ENCODE measurements at regions not wholly inside any gene's neighbourhood (a gene's known extent, or its start where the extent isn't known, plus 50 kb on each side); places are given as distances from the start of the nearest gene placed in this dataset.

- Histone ChIP-seq H2AFZ (ENCODE audit: control insufficient read depth, low read depth, low read length) (no peak overlapping the region), H3K9me3 (replicated peaks; ENCODE audit: control insufficient read depth, insufficient read depth, low read length) (no peaks in the 10 kb centered on the region; the same call in 2 of the 3 replicates), H3K27me3 (replicated peaks in 1 of 2; ENCODE audit: control insufficient read depth in 2 of 2, insufficient read depth in 2 of 2, low read length in 1 of 2) (peaks cover 0 to 2% of the 10 kb centered on the region in 2 experiments; a peak in 3 of 4 replicates), H3K27ac (ENCODE audit: control insufficient read depth, insufficient read depth) (no peak overlapping the region), H3K4me1 (ENCODE audit: control insufficient read depth, insufficient read depth, low read length) (no peaks in the 10 kb centered on the region), H3K79me2 (ENCODE audit: control insufficient read depth, insufficient read depth, low read length) (no peaks in the 10 kb centered on the region), H3K4me2 (ENCODE audit: control insufficient read depth, insufficient read depth) (no peak overlapping the region), H3K9ac (ENCODE audit: control insufficient read depth, insufficient read depth, low read length) (no peak overlapping the region), H3K36me3 (ENCODE audit: control insufficient read depth in 2 of 2, insufficient read depth in 2 of 2, low read length in 1 of 2) (no peaks in the 10 kb centered on the region), H3K4me3 (no peak overlapping the region), H4K20me1 (ENCODE audit: control insufficient read depth, insufficient read depth) (no peaks in the 10 kb centered on the region)
- no peak for DNase-seq (ENCODE audit: low read depth, low spot score)
- ChIA-PET POLR2A (no interaction called here), SMC1A (ENCODE audit: uncharacterized antibody, unreplicated experiment) (interaction anchor here (0.6 kb wide), 1 partner anchor 1011 kb away, joined by 3 read pairs; no protein-coding TSS in a partner anchor), CTCF (no interaction called here), RAD21 (ENCODE audit: unreplicated experiment) (no interaction called here)
- no peak for FAIRE-seq
- in situ Hi-C loops (cut with MboI): no loop called here
- TF ChIP-seq HDAC2 (IDR thresholded peaks at IDR 0.05): no peak
- TF ChIP-seq ESRRA (IDR thresholded peaks at IDR 0.05; ENCODE audit: low read length): no peak
- no peak for TF ChIP-seq CUX1 (IDR thresholded peaks at IDR 0.05; ENCODE audit: insufficient replicate concordance, low read depth, low read length)
- TF ChIP-seq BMI1 (IDR thresholded peaks at IDR 0.05; ENCODE audit: borderline replicate concordance): no peak
- TF ChIP-seq EP300 (IDR thresholded peaks at IDR 0.05; ENCODE audit: borderline replicate concordance in 1 of 2, control insufficient read depth in 1 of 2, low read depth in 2 of 2, low read length in 2 of 2): no peak
- BruUV-seq (replicated peaks): no TSS peak
- intact Hi-C loops (cut with micrococcal nuclease; ENCODE audit: unreplicated experiment): no loop called here
- no peak for ATAC-seq
Measured at GRCh38 chr15:70589221-70589620, 174.1 kb downstream of the UACA start.
